ENCODE measurements at regions not wholly inside any gene's neighbourhood (a gene's known extent, or its start where the extent isn't known, plus 50 kb on each side); places are given as distances from the start of the nearest gene placed in this dataset.

GRCh38 chr21:17668479-17669140, 55.9 kb upstream of the BTG3 start:
- TF ChIP-seq, protein P1, sequence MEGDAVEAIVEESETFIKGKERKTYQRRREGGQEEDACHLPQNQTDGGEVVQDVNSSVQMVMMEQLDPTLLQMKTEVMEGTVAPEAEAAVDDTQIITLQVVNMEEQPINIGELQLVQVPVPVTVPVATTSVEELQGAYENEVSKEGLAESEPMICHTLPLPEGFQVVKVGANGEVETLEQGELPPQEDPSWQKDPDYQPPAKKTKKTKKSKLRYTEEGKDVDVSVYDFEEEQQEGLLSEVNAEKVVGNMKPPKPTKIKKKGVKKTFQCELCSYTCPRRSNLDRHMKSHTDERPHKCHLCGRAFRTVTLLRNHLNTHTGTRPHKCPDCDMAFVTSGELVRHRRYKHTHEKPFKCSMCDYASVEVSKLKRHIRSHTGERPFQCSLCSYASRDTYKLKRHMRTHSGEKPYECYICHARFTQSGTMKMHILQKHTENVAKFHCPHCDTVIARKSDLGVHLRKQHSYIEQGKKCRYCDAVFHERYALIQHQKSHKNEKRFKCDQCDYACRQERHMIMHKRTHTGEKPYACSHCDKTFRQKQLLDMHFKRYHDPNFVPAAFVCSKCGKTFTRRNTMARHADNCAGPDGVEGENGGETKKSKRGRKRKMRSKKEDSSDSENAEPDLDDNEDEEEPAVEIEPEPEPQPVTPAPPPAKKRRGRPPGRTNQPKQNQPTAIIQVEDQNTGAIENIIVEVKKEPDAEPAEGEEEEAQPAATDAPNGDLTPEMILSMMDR (IDR thresholded peaks at IDR 0.05 in 8 of 11, conservative IDR thresholded peaks at IDR 0.05 in 3 of 11), result no peak
- no peak for TF ChIP-seq POLR2A (IDR thresholded peaks at IDR 0.05)

Data from spleen (tissue), 7 donors.